Uterus (tissue), 2 donors: ENCODE measurements at regions not wholly inside any gene's neighbourhood (a gene's known extent, or its start where the extent isn't known, plus 50 kb on each side); places are given as distances from the start of the nearest gene placed in this dataset.

Experiments
- POLR2A ChIP-seq, 2 donors: fragments of 450-650 bp; IDR thresholded peaks; one replicate each; pipeline ENCODE4 v1.6.1; 2016; ENCODE audit warnings: antibody characterized with exemption in 2 of 2, mild to moderate bottlenecking in 1 of 2, moderate library complexity in 1 of 2
- TF ChIP-seq, protein P1 (sequence below), 4 experiments: fragments of 200-600 bp in 2 of 4; fragments of 450-650 bp in 2 of 4; sonication (generic) in 2 of 4; IDR thresholded peaks; one replicate each; pipeline ENCODE4 v1.5.1; 2016 to 2019; ENCODE audit warnings: antibody characterized with exemption in 4 of 4, mild to moderate bottlenecking in 2 of 4, moderate library complexity in 1 of 4

DNA sequence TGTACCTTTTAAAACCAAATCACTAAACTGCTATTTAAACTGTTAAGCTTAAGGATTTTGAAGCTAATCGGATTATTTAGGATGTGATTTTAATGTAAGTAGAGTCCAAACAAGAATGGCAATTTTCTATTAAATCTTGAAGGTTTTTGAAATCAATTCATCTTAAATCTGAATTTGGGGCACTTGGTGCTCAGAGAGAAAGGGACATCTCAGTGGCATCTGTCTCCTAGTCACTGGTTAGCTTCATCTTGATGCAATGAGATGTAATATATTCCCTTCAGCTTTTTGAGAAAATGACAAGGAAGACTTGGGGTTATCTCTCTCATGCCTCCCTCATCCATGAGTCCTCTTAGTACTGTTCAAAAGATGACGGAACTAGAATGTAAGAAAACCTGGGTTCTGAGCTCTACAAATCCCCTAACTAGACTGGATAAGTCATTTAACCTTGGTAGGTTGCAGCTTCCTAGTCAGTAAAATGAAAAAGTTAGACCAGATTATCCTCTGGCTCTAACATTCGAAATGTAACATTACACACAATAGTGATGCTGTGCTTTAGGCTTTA is 198.5 kb upstream of the NEBL start:
- TF ChIP-seq POLR2A (IDR thresholded peaks at IDR 0.05) = no peak
- TF ChIP-seq, protein P1, sequence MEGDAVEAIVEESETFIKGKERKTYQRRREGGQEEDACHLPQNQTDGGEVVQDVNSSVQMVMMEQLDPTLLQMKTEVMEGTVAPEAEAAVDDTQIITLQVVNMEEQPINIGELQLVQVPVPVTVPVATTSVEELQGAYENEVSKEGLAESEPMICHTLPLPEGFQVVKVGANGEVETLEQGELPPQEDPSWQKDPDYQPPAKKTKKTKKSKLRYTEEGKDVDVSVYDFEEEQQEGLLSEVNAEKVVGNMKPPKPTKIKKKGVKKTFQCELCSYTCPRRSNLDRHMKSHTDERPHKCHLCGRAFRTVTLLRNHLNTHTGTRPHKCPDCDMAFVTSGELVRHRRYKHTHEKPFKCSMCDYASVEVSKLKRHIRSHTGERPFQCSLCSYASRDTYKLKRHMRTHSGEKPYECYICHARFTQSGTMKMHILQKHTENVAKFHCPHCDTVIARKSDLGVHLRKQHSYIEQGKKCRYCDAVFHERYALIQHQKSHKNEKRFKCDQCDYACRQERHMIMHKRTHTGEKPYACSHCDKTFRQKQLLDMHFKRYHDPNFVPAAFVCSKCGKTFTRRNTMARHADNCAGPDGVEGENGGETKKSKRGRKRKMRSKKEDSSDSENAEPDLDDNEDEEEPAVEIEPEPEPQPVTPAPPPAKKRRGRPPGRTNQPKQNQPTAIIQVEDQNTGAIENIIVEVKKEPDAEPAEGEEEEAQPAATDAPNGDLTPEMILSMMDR (IDR thresholded peaks at IDR 0.05) = no peak
